ENCODE measurements at regions not wholly inside any gene's neighbourhood (a gene's known extent, or its start where the extent isn't known, plus 50 kb on each side); places are given as distances from the start of the nearest gene placed in this dataset.

DNA sequence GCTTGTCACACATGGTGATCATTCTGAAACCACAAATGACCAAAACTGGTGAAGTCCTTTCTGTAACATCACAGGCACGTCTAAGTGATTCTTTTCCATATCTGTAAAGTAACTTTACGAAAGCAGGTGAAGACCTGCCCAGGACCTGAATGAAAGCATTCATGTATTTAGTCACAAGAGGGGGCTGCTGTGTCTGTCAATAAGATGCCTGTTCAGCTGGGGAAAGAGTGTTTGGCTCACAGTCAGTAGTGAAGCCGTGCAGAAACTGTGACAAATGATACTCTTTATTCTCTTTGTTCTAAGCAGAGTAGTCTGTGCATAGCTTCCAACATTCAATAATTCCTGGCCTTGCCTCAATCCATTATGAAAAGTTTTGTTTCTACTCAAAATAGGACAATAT is 373.5 kb upstream of the OR4E1 start:
- H3K9me2 ChIP-seq (ENCODE audit: insufficient read depth) = no peaks in the 10 kb centered on the region
- no peak overlapping the region for H3K4me2 ChIP-seq (ENCODE audit: unreplicated experiment)
- H3K36me3 ChIP-seq (ENCODE audit: low read depth) = no peaks in the 10 kb centered on the region
- H3K4me1 ChIP-seq (ENCODE audit: insufficient read depth) = no peaks in the 10 kb centered on the region
- H3K79me2 ChIP-seq (ENCODE audit: insufficient read depth) = no peaks in the 10 kb centered on the region
- H3K27ac ChIP-seq = no peak overlapping the region
- no peaks in the 10 kb centered on the region for H3K27me3 ChIP-seq (replicated peaks; ENCODE audit: insufficient read depth)
- H4K20me1 ChIP-seq (ENCODE audit: insufficient read depth) = no peaks in the 10 kb centered on the region
- H3K4me3 ChIP-seq = no peak overlapping the region
- H3F3A ChIP-seq (ENCODE audit: insufficient read depth) = no peaks in the 10 kb centered on the region
- TF ChIP-seq EZH2 (IDR thresholded peaks at IDR 0.05; ENCODE audit: insufficient read depth, poor library complexity, severe bottlenecking) (no peak), EZH2phosphoT487 (IDR thresholded peaks at IDR 0.05; ENCODE audit: insufficient read depth, low read depth) (no peak)
- H2AFZ ChIP-seq = no peak overlapping the region
- H3K9me3 ChIP-seq (ENCODE audit: low read depth) = no peaks in the 10 kb centered on the region
- WGBS, 2 experiments (ENCODE audit: low coverage in 1 of 2, low lambda C conversion rate in 2 of 2, missing lambda C conversion rate in 2 of 2) = 33% methylated on average over 3 of the region's 3 CpGs
- in situ Hi-C loops (cut with MboI) = no loop called here
- H3K9ac ChIP-seq = no peak overlapping the region
- DNase-seq = no peak

GRCh38 chr14:22046063-22046462 is 372.4 kb upstream of the OR4E1 start:
- 24 to 33% methylated on average over 3 of the region's 3 CpGs for WGBS, 2 experiments (ENCODE audit: low coverage in 1 of 2, low lambda C conversion rate in 2 of 2, missing lambda C conversion rate in 2 of 2)
- H3K4me3 ChIP-seq = no peak overlapping the region
- no peak for TF ChIP-seq EZH2 (IDR thresholded peaks at IDR 0.05; ENCODE audit: insufficient read depth, poor library complexity, severe bottlenecking)
- TF ChIP-seq EZH2phosphoT487 (IDR thresholded peaks at IDR 0.05; ENCODE audit: insufficient read depth, low read depth) = no peak
- DNase-seq = no peak
- in situ Hi-C loops (cut with MboI) = no loop called here
- no peak overlapping the region for H3K9ac ChIP-seq
- H4K20me1 ChIP-seq (ENCODE audit: insufficient read depth) = no peaks in the 10 kb centered on the region
- no peaks in the 10 kb centered on the region for H3K9me2 ChIP-seq (ENCODE audit: insufficient read depth)
- H3K27me3 ChIP-seq (replicated peaks; ENCODE audit: insufficient read depth) = no peaks in the 10 kb centered on the region
- no peak overlapping the region for H3K4me2 ChIP-seq (ENCODE audit: unreplicated experiment)
- no peaks in the 10 kb centered on the region for H3K4me1 ChIP-seq (ENCODE audit: insufficient read depth)
- H3K27ac ChIP-seq = no peak overlapping the region
- no peak overlapping the region for H2AFZ ChIP-seq
- H3K9me3 ChIP-seq (ENCODE audit: low read depth) = no peaks in the 10 kb centered on the region
- no peaks in the 10 kb centered on the region for H3K79me2 ChIP-seq (ENCODE audit: insufficient read depth)
- H3K36me3 ChIP-seq (ENCODE audit: low read depth) = no peaks in the 10 kb centered on the region
- no peaks in the 10 kb centered on the region for H3F3A ChIP-seq (ENCODE audit: insufficient read depth)

DNA sequence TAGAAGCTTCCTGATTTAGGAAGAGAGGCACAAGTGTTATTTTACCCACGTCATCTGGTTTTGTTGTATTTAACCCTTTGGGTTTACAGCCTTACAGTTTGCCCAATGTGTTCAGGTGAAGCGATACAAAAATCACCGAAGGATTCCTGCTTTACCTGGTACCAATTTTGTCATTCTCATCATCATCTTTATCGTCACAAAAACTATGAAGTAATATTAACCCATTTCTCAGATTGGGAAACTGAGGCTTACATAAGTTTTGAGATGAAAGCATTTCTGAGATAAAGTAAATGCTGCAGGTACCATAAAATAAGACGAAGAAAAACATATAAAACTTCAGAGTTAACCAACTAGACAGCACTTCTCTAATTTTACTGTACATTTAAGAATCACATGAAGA is 370.6 kb upstream of the OR4E1 start:
- 41 to 42% methylated on average over 5 of the region's 5 CpGs for WGBS, 2 experiments (ENCODE audit: low coverage in 1 of 2, low lambda C conversion rate in 2 of 2, missing lambda C conversion rate in 2 of 2)
- Histone ChIP-seq H3F3A (ENCODE audit: insufficient read depth) (no peaks in the 10 kb centered on the region), H3K27ac (no peak overlapping the region), H3K79me2 (ENCODE audit: insufficient read depth) (no peaks in the 10 kb centered on the region), H4K20me1 (ENCODE audit: insufficient read depth) (no peaks in the 10 kb centered on the region), H2AFZ (no peak overlapping the region), H3K36me3 (ENCODE audit: low read depth) (no peaks in the 10 kb centered on the region), H3K27me3 (replicated peaks; ENCODE audit: insufficient read depth) (no peaks in the 10 kb centered on the region), H3K9me2 (ENCODE audit: insufficient read depth) (no peaks in the 10 kb centered on the region), H3K9me3 (ENCODE audit: low read depth) (no peaks in the 10 kb centered on the region), H3K4me2 (ENCODE audit: unreplicated experiment) (no peak overlapping the region), H3K4me3 (no peak overlapping the region), H3K9ac (no peak overlapping the region), H3K4me1 (ENCODE audit: insufficient read depth) (no peaks in the 10 kb centered on the region)
- in situ Hi-C loops (cut with MboI) = no loop called here
- TF ChIP-seq EZH2 (IDR thresholded peaks at IDR 0.05; ENCODE audit: insufficient read depth, poor library complexity, severe bottlenecking) (no peak), EZH2phosphoT487 (IDR thresholded peaks at IDR 0.05; ENCODE audit: insufficient read depth, low read depth) (no peak)
- DNase-seq = no peak

GRCh38 chr14:22040781-22041125 is 367.1 kb upstream of the OR4E1 start:
- no peak overlapping the region for H3K9ac ChIP-seq
- H3K4me2 ChIP-seq (ENCODE audit: unreplicated experiment) = no peak overlapping the region
- in situ Hi-C loops (cut with MboI) = no loop called here
- 37 to 56% methylated on average over 3 of the region's 3 CpGs for WGBS, 2 experiments (ENCODE audit: low coverage in 1 of 2, low lambda C conversion rate in 2 of 2, missing lambda C conversion rate in 2 of 2)
- H2AFZ ChIP-seq = no peak overlapping the region
- H3K27ac ChIP-seq = no peak overlapping the region
- no peaks in the 10 kb centered on the region for H3K9me2 ChIP-seq (ENCODE audit: insufficient read depth)
- no peak for DNase-seq
- no peaks in the 10 kb centered on the region for H3K36me3 ChIP-seq (ENCODE audit: low read depth)
- no peaks in the 10 kb centered on the region for H3K4me1 ChIP-seq (ENCODE audit: insufficient read depth)
- no peaks in the 10 kb centered on the region for H3K9me3 ChIP-seq (ENCODE audit: low read depth)
- H4K20me1 ChIP-seq (ENCODE audit: insufficient read depth) = no peaks in the 10 kb centered on the region
- H3K27me3 ChIP-seq (replicated peaks; ENCODE audit: insufficient read depth) = no peaks in the 10 kb centered on the region
- no peaks in the 10 kb centered on the region for H3K79me2 ChIP-seq (ENCODE audit: insufficient read depth)
- H3K4me3 ChIP-seq = no peak overlapping the region
- no peaks in the 10 kb centered on the region for H3F3A ChIP-seq (ENCODE audit: insufficient read depth)
- no peak for TF ChIP-seq EZH2 (IDR thresholded peaks at IDR 0.05; ENCODE audit: insufficient read depth, poor library complexity, severe bottlenecking)
- TF ChIP-seq EZH2phosphoT487 (IDR thresholded peaks at IDR 0.05; ENCODE audit: insufficient read depth, low read depth) = no peak

All from GM23248 (cell line).